Activated gamma-delta T cell treated with Interleukin-2 at 50 U/mL for 16 hours (primary cell): ENCODE measurements at regions not wholly inside any gene's neighbourhood (a gene's known extent, or its start where the extent isn't known, plus 50 kb on each side); places are given as distances from the start of the nearest gene placed in this dataset.
"Not testable (repeated sequence)": the region's sequence is repeated elsewhere in the genome, so short reads cannot be mapped to it uniquely, and the experiment has no call there.

Experiments
- DNase-seq: peaks from one replicate; pipeline ENCODE4 v3.0.0-alpha.2; 2020

DNA sequence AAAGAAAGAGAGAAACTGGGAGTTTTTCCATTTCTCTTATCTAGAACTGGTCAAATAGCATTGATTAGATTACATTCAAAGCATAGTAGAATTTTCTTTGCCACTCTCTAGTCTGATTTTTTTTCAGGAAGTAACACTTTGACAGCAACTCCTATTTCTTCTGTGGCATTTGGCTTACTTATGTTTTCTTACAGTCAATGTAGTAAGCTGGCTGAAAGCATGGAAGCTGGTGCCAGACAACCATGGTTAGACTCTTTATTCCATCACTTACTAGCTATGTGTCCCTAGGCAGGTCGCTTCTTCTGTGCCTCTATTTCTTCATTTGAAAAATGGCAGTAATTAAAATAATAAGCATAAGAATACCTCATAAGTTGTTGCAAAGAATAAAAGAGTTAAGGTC lies 54.2 kb upstream of the OPRM1 start:
- DNase-seq = no peak

DNA sequence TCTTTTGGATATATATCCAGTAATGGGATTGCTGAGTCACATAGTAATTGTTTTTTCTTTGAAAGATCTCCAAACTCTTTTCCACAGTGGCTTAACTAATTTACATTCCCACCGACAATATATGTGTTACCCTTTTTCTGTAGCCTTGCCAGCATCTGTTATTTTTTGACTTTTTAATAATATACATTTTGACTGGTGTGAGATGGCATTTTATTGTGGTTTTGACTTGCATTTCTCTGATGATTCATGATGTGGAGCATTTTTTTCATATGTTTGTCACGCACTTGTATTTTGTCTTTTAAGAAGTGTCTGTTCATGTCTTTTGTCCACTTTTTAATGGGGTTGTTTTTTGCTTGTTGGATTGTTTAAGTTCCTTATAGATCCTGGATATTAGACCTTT lies 58.9 kb upstream of the OPRM1 start:
- no peak for DNase-seq

DNA sequence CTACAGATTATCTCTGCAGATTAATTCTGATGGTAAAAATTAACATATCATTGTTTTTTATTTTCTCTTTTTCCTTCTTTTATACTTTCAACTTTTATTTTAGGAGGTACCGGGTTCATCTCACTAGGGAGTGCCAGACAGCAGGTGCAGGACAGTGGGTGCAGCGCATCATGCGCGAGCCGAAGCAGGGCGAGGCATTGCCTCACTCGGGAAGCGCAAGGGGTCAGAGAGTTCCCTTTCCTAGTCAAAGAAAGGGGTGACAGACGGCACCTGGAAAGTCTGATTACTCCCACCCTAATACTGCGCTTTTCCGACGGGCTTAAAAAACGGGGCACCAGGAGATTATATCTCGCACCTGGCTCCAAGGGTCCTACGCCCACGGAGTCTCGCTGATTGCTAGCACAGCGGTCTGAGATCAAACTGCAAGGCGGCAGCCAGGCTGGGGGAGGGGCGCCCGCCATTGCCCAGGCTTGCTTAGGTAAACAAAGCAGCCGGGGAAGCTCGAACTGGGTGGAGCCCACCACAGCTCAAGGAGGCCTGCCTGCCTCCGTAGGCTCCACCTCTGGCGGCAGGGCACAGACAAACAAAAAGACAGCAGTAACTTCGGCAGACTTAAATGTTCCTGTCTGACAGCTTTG lies 60.0 kb upstream of the OPRM1 start:
- not testable (repeated sequence) for DNase-seq

DNA sequence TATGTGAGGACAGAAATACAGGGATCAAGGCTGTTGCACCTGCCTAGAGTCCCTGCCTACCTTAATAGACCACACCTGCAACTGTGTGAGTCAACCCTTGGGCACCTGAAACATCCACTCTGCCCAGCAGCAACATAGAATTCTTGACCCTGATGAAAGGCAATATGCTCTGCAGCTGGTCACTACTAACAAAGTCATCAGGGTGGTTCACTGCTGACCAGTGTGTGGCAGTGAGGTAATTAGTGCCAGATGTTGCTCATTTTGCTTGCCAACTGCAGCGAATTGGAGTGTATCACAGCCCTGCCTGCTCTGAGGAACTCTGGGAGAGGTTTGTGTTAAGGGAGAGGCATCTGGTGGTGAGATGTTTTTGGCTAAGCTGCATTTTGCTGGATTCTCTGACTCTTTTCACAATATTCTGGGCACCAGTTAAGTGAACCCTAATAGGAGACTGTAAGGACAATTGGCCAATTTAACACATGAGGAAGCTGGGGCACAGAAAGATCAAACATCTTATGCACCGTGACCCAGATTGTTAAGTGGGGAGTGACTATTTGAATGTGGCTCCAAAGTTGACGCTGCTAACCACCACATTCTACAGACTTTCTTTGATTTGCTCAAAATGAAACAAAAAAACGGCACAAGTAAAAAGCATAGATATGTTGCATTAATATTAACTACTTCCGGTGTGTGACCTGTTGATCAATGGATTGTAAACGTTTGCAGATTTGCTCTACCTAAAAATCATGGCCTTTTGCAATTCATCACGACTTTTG lies 61.9 kb upstream of the OPRM1 start:
- DNase-seq = no peak

DNA sequence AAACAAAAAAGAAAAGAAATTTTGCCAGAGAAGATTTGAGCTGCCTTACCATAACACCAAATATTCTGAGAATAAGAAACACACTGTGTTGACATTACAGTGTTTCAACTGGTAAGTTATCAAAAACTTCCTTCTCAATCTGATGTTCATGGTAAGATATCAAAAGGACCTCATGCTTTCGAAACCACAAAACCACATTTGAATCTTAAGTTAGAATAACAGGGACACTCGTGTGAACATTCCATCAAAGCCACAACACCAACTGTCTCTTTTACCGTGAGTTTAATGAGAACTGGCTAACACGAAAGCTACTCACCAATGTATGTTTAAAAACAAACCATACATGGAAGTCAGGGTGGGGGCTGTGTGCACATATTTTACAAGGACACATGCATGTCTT lies 73.0 kb upstream of the OPRM1 start:
- DNase-seq = no peak

DNA sequence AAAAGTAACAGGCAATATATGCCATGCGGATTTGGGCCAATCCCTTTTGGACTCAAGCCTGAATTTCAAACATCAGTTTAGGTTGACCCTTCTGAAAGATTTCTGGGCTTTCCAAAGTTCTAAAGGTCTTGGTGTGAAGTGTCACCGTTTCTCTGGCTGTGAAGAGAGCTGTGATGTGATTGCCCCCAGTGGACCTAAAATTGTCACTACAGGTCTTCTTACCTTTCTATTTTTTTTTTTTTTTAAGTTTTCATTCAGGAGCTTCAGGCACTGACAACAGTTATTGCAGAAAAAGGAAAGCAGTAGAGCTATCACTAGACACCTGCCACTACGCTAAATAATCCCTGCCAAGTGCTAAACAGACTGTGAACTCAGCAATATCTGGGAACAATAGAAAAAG lies 75.7 kb upstream of the OPRM1 start:
- no peak for DNase-seq

DNA sequence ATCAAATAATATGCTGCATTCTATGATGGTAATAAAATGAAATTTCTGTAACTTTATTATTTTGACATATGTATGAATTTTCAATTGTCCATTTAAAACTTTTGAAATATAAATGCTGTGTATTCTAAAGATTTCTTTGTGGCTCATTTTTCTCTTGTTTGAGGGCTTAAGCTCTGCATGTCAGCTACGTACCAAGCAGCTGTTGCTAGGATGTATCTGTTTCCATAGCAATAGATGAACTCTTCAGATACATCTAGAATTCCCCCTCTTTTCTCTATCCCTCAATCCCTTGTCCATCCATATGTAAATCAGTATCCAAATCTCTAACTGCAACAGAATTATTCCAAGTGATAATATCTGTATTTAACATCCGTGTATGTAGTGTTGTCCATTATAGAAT lies 76.5 kb upstream of the OPRM1 start:
- DNase-seq = no peak

DNA sequence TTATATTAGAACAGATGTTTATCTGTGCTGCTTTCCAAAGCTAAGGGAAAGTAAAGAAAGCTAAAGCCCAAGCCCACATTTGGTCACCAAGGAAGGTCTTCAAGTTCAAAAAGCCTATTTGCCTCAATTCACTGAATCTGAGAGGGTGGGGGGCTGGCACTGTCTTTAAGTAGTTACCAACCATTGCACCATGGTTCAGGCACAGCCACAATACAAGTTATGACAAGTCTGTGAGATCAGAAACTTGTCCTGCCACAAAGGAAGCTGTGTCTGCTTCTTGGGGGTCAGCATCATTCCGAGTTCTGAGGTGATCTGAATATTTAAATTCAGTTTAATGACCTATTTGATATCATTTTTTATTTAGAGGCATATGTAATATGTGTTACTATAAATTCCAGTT lies 78.3 kb upstream of the OPRM1 start:
- no peak for DNase-seq

DNA sequence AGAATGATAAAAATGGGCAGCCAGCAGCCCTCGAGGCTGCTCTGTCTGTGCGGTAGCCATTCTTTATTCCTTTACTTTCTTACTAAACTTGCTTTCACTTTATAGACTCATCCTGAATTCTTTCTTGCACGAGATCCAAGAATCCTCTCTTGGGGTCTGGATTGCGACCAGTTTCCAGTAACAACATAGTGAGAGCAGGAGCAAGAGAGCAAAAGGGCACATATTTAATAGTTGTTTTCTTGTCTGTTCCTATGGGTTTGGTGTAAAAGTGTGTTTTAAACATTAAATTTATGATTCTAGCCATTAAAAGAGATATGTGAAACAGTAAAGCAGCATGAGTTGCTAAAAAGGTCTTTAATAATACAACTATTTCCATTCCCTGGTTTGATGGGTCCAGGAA lies 78.8 kb upstream of the OPRM1 start:
- DNase-seq = no peak

DNA sequence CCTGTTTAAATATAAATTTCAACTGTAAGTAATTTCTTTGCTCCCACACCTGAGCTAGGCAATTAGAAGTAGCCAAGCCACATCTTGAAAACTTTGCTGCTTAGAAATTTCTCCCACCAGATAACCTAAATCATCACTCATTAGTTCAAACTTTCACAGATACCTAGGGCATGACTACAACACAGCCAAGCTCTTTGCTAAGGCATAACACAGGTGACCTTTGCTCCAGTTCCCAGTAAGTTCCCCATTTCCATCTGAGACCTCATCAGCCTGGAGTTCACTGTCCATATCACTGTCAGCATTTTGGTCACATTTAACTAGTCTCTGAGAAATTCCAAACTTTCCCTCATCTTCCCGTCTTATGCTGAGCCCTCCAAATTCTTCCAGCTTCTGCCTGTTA lies 79.8 kb upstream of the OPRM1 start:
- no peak for DNase-seq

DNA sequence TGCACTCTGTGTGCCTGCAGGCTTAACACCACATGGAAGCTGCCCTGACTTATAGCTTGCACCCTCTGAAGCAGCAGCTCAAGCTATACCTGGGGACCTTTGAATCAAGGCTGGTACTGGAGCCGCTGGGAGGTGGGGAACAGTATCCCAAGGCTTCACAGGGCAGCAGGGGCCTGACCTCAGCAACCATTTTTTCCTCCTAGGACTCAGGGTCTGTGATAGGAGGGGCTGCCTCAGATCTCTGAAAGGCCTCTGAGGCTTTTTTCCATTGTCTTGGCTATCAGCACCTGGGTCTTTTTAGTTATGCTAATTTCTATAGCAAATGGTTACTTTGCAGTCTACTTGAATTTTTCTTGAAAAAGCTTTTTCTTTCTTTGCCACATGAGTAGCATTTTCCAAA lies 80.2 kb upstream of the OPRM1 start:
- DNase-seq = no peak

DNA sequence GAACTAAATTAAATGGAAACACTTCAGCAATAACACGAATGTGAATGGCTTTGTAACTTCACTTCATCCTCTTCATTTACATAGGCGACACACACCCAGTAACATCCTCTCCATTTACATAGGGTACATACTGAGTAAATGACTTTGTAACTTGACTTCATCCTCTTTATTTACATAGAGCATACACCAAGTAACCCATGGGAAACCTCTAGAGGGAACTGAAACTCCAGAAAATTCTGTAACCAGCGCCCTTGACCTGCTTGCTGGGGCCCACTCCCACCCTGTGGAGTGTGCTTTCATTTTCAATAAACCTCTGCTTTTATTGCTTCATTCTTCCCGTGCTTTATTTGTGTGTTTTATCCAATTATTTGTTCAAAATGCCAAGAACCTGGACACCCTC lies 81.6 kb upstream of the OPRM1 start:
- DNase-seq = no peak

DNA sequence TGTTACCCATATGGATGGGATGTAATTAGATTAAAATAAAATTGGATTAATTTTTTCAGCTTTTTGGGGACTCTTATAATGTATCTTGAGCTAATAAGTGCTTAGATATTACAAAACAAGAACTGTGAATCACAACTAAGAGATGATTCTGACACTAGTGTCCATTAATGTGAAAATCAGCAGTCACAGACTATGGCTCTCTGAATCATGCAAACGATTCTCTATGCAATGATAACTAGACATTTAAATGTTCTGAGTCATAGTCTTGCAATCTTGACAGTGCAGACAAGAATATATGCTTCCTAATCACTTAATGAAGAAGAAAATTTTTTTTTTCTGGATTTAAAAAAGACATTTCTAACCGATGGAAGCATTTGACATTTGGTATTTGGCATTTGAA lies 82.2 kb upstream of the OPRM1 start:
- no peak for DNase-seq

DNA sequence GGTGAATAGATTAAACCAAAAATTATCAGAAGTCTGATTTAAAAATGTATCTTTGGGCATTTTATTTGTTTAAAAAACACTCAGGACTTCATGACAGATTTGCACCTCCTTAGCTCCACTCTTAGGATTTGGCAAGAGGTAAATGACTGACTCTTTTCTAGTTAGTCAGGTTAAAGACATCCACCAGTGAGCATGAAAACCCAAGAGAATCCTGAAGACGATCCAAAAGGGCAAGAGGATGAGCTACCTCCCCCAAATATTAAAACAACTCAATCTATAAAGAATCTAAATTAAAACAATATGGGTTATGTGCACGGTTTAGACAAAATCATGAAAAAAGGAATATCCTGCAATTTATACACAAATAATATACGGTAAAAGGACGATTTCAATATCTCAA lies 89.4 kb upstream of the OPRM1 start:
- no peak for DNase-seq

DNA sequence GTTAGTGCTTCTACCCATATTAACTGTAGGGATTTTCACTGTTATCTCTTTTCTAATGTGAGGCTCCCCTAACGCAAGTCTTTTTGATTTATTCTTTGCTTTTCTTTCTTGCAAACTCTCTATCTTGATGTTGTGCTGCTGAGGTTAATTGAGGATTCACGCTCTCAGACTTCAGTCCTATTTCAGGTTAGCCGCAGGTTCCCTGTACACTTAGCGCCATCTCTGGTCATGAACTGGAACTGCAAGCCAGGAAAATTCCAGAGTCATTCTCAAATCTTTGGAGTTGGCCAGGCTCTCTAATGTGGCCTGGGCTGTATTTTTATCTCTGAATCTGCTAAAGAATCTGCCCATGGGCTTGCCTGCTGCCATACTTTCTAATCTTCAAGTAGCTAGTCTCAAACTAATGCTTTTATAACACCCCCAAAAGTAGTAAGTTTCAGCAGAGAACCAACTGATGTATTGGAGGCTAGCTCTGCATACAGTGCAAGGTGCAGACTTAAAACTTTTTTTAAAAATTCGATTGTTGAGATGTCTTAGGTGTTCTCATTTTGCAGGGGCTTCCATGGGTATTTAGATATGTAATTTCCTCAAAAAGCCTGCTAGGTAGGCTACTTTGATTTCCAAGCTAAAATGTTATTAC lies 91.1 kb upstream of the OPRM1 start:
- DNase-seq = no peak

DNA sequence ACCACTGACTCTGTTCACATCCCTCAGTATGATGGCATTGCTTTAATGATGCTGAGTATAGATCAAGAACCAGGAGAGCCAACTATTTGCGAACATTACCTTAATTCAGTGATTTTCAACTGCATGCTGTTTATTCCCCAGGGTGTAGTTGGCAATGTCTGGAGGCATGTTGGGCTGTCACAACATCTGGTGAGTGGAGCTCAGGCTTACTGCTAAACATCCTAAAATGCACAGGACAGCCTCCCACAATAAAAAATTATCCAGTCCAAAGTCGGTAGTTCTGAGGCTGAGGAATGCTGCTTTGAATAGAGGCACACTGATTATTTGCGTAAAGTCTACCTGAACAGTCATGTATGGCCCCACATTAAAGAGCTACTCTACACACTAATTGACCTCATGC lies 94.8 kb upstream of the OPRM1 start:
- DNase-seq = no peak

DNA sequence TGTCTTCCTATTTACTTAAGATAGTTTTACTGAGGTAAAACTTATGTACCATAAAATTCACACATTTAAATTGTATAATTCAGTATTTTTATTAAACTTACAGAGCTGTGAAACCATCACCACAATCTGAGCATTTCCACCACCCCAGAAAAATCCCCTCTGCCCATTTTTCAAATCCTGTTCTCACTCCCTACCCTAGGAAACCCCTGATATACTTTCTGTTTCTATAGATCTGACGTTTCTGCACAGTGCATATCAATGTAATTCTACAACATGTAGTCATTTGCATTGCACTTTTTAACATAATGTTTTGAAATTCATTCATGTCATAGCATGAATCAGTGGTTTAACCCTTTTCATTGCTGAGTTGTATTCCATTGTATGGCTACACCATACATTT lies 96.7 kb upstream of the OPRM1 start:
- no peak for DNase-seq

DNA sequence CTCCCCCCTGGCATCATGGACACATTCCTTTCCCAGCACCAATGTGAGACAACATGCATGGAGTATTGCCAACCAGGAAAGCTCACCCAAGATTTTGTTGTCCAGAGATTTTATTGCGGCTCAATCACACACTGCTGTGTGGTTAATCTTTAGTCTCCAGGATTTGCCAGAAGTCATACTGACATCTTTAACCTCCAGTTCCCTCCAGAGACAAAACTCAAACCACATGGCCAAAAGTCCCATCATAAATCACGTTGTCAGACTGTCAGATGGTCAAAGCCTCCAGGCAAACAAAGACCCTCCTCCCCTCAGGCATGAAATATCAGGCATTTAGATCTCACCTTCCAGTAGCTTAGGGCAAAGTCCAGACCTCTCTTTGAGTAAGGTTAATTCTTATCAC lies 97.3 kb upstream of the OPRM1 start:
- DNase-seq = no peak

DNA sequence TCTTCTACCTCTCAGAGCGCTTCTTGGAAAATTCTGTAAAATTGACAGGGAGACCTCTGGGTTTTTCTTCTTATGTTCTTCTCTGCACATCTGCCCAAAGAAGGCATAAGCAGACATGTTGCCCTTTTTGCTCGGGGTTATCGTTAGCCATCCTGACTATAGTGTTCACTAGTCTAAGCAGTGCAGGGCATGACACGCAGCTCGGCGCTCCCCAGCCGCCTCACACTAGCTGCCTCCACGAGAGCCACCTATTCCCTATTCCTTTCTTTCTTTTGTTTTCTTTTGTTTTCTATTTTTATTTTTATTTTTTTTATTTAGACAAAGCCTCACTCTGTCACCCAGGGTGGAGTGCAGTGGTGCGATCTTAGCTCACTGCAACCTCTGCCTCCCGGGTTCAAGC lies 100.2 kb upstream of the OPRM1 start:
- DNase-seq = no peak

DNA sequence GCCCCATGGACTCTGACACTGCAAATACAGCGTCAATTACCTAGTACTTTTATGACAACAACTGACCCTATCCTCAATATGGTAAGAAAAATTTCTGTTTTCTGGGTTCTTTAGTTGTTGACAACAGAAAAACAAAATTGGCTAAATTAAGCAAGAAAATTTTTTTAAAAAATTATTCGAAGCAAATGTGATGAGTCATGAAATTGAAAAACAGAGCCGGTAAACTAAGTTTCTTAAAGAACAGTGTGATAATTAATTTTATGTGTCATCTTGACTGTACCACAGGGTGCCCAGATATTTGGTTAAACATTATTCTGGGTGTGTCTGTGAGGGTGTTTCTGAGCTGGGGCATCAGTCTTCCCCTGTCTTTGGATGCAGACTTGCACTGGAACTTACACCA lies 107.6 kb upstream of the OPRM1 start:
- DNase-seq = no peak

DNA sequence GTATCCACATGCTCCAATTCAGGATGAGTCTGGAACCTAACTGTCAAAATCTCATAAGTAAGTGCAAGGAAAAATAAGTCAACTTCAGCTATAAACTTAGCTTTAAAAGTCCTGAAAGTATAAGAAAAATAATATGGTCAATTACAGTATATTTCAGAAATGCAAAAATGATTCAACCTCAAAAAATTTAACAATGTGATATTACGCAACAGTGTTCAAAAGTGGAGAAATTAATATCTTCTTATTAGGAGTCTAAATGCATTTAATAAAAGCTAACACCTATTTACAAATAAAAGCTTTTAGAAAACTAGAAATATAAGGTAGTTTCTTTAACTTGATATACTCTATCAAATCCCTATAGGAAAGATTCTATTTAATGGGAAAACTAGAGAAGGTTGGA lies 111.2 kb upstream of the OPRM1 start:
- DNase-seq = no peak

DNA sequence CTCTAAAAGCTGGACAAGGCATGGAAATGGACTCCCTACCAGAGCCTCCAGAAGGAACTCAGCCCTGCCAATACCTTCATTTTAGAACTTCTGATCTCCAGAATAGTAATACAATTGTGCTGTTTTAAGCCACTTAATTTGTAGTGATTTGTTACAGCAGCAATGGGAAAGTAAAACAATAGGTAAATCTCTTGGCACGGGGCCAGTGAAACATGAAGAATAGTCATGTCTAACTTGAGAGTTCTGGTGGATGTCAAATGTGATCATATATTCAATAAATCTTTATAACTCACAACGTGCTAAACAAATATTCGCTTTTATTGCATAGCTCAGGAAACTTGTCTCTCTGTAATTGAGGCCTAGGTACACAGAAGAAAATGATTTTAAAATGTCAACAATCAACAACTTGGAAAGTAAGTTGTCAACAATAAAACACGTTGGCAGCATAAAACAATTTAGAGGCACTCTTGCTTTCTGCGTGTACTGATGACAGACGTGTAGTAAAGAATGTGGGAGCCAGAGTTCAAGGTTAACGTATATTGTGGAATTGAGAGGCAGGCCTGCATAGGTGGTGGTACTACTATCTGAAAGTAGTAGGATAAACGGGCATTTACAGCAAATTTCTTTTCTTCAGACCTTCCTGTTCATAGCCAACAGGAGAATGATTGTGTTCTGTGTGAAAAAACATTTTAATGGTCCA lies 140.5 kb upstream of the OPRM1 start:
- DNase-seq = no peak

DNA sequence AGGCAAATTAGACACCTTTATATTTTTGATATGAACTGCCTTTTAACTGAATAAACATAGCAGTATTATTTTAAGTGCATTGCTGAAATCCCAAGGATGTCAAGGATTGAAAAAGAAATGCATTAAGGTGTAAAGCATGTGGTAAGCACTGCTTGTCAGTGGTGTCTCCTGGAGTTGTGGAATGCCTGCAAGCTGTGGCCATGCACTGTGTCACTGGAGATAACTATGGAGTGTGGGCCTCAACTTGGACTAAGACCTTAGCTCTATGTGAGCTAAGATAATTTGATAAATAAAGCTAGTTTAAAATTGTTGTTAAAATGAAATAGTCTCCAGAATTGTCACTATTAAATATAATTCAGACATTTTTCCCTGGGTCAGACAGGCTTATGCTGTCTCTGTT lies 156.6 kb upstream of the OPRM1 start:
- DNase-seq = no peak

DNA sequence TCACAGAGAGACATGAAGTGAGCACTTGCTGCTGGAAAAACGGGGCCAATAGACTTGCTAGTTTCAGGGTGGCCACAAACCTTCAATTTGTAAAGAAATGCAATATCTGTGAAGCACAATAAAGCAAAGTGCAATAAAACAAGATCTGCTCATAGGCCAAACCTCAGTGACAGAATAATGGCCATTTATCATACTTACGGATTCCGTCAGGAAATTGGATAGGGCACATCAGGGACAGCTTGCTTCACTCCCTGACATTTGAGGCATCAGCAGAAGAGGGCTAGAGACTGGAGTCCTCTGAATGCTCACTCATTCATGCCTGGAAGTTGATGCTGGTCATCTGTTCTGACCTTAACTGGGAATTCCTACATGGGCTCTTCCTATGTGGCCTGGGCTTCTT lies 165.5 kb upstream of the OPRM1 start:
- DNase-seq = no peak
